GM19467 (cell line): ENCODE measurements at regions not wholly inside any gene's neighbourhood (a gene's known extent, or its start where the extent isn't known, plus 50 kb on each side); places are given as distances from the start of the nearest gene placed in this dataset.

ENCODE experiments used
- ATAC-seq: cut with Tn5 transposase; IDR thresholded peaks from one replicate; pipeline ENCODE4 v1.9.1; 2021; ENCODE audit warnings: mild to moderate bottlenecking, moderate library complexity; ENCODE audit not compliant: unreplicated experiment

DNA sequence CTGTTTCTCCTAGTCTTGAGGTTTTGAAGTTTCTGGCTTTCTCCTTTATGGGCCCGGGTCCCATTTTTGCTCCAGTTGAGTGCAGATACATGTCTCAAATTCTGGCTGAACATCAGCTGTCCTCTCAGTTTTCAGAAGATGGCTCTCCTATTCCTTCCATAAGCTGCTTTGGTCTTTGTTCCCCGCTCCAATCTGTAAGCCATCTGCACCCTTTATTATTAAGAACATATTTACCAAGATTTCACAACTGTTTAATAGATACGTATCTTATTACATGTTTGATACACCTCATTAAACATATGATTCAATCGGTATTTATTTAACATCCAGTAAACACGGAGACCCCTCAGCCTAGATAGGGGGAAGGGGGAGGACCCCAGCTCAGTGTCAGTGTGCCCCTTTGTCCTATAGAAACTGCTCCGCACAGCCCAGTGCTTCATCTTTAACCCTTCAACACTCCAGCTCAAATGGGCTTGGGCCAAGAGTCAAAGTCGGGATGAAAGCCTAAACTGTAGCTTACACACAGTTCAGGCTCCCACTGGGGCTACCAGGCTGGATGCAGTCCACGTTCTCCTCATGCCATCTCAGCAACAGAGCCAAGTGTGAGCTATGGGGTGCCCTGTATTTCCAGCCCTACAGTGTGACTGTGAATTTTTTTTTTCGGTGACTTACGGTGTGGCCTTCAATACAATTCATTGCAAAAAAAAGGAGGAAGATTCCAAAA lies 166.0 kb upstream of the ZFHX3 start:
- ATAC-seq, result no peak

DNA sequence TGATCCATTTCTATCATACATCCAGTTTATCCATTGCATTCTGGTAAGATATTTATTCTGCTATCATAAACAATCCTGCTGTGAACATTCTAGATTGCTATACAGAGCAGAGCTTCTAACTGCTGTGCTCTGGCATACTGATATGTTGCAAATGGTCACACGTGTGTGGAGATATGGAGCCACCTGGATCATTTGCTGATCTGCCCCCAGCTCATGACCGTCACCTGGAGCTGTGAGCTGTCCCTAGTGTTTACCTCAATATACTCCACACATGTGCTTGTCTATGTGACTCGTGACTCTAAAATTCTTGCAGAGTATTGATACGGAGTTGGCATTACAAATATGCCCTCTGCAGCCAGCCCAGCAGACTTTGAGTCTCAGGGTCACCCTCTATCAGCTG lies 164.5 kb upstream of the ZFHX3 start:
- no peak for ATAC-seq

DNA sequence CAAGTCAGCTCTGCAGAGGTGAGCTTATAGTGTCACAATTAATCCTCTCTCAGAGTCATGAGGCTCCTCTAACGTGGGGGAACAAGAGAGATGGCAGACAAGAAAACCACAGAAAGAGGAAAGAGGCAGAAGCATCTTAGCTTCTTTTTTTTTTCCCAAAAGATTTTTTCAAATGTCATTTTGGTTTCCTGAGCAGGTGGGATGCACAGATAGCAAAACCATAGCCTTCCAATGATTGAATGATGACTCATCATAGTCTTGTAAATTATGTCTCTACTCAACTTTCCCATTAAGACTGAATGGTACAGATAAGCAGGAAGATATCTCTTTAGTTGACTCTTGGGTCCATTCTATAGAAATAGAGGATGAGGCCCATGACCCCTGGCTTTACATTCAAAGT lies 162.8 kb upstream of the ZFHX3 start:
- ATAC-seq, result no peak

DNA sequence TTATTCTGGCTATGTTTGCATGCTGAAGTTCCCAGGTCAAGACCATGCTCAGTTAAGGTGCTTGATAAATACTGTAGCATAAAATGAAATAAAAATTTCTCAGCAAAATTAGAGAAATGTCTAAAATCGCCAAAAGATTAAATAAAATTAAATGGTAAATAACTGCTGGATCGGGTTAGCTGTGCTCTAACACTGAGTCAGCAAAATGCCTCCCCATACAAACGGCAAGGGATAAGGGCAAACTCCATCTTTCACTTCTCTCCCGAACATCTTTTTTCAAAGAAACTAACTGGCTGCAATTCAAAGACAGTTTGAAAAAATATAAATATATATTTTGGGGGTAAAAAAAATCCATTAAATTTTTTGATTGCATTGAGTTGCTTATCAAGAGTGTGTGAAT lies 162.2 kb upstream of the ZFHX3 start:
- ATAC-seq, result no peak

DNA sequence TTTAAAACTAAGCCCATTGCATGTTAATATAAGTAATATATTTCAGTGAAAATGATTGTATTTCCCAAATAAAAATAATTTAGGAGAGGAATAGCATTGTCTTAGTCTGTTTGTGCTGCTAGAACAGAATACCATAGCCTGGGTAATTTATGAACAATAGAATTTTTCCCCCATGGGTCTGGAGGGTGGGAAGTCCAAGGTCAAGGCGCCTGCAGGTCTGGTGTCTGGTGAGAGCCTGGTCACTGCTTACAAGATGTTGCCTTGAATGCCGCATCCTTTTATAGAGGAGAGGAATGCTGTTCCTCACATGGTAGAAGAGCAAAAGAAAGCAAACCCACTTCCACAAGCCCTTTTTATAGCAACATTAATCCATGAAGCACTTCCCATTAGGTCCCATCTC lies 161.3 kb upstream of the ZFHX3 start:
- no peak for ATAC-seq

DNA sequence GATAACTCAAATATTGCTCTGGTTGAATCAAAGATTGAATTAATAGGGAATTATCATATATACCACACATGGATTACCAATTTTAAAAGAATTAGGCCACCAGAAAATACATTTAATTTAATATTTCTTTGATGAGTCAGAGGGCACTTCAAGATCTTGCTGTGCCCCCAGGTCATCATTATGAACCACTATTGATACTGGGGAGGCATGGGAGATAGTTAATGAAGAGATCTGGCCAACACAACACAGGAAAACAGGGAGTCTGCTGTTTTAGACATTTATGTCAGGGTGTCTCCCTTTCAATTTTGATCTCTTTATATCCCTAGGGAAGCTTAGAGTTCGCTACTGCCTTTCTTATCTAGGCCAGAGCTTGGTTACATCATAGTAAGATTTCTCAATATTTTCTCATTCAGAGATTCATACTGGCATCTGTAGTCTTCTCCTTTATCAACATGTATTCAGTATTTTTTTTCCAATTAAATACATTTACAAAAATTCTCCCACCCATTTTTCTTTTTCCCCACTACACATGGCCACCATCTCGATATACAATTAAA lies 158.3 kb upstream of the ZFHX3 start:
- ATAC-seq, result no peak

DNA sequence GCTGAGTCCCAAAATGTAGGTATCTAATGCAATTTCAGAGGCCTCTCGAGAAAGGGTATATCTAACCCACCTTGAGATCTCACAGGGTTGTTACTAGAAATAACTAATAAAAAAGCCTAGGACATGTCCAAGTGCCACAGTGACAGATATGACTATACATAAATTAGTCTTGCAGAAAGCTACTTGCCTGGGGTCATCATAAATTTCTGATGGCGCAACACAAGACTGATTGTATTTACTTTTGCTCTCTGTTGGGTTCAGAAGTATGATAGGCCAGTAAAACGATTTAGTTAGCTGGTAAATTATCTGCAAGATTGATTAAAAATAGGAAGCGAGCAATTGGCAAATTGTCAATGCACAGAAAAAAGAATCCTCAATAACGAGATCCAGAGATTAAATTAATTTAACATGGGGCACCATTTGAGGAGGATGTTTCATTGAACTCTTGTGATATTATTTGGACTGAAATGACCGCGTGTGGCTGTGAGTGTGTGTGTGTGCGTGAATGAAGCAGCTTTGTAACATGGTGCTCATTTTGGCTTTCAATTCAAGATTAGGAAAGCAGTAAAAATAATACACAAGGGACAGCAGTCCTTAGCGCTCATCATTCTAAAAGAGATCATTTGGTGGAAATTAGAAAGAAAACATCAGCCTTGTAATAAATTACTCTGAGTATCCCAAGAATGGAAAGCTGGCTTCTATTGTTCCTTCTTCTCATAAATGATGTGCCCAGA lies 157.4 kb upstream of the ZFHX3 start:
- no peak for ATAC-seq

DNA sequence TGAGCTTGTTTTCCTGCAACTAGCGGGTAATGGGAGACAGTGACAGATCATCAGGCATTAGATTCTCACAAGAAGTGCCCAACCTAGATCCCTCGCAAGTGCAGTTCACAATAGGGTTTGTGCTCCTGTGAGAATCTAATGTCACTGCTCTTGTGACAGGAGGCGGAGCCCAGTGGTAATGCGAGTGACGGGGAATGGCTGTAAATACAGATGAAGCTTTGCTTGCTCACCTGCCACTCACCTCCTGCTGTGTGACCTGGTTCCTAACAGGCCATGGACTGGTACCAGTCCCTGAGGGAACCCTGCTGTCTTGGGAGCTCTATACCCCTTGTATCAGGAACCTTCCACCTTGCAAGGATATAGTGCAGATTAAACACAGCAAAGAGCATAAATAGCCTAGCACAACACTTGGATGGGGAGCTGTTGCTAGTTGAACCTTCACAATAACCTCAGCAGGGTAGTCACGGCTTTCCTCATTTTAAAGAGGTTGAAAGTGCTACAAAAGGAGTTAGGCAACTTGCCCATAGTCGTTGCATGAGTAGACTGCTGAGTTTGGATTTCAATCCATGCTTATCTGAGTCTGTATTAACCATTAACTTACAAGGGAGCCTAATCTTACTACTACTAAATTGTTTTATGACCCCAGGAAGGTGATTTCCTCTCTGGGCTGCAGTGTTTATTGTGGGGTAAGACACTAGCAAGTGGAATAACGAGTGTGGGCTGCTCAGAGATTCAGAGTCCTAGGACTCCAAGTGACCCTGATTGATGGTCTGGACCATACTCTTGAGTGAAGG lies 156.6 kb upstream of the ZFHX3 start:
- no peak for ATAC-seq

DNA sequence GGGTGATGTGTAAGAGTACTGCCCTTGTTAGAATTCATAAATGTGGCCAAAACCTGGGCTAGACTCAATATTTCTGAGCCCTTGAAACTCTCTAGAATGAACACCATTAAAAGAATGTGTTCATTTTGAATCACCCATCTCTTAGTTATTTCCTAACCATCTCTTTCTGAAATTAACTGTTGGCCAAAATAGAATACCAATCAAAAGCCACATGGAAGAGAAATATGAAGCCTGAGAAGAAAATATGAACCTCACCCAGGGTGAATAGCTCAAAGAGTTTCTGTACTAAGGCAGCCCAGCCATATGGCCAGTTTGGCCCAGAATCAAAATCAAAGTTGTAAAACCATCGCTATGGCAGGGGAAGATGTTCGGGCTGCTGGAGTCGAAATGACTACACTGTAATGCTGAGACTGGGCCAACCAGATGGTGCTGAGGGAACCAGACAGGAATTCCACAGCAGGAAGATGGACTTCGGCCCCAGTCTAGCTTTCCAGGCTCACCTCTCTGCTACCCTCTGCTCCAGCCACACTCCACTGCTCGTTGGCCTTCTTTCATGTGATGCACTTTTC lies 154.3 kb upstream of the ZFHX3 start:
- ATAC-seq, result no peak

DNA sequence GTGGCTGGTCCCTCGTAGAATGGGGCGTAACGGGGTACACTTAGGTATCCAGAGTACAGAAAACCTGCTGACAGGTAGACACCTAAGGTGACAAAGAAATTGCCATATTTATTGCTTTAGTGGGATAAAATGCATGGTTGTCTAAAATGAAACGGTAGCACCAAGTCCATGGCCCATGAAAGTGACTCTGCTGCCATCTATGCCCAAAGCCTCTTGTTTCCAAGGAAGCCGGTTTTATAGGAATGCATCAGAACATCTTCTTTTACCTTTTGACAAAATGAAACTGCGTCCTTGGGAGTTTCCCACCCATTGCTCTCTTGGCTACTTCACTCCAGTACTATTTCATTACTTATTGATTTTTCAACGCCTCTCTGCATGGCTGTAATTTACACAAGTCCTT lies 151.3 kb upstream of the ZFHX3 start:
- no peak for ATAC-seq

DNA sequence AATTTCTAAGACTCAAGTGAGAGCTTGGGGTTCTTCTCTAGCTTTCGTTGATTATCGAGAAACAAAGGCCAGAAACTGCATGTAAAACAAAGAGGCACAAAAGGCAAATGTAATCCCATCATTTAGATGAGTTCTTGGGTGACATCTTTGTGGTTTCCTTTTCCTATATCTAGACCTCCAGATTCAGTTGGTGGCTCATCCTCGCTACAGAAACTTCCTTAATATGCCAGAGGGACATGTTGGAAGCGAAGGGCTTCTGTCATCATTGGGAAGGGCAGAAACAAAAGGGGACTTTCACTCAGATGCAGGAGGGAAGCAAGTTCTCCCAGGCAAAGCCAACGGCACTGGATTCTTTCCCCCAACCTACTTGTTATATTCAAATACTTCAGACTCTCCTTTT lies 150.6 kb upstream of the ZFHX3 start:
- ATAC-seq, result no peak

DNA sequence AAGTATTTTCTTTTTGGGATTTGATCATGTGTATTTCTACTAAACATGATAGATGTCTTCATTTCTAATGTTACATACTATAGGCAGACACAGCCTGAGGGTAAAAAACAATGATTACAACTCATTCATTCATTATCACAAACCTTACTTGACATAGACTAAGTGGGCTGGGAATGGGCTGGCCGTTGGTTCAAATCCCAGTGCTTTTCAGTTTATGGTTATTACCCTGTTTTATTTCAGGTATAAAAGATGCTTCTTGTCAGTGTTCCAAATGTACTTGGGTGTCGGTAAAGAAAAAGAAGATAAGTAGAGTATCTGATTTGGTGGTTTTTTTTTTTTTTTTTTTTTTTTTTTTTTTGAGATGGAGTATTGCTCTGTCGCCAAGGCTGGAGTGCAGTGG lies 149.7 kb upstream of the ZFHX3 start:
- no peak for ATAC-seq

DNA sequence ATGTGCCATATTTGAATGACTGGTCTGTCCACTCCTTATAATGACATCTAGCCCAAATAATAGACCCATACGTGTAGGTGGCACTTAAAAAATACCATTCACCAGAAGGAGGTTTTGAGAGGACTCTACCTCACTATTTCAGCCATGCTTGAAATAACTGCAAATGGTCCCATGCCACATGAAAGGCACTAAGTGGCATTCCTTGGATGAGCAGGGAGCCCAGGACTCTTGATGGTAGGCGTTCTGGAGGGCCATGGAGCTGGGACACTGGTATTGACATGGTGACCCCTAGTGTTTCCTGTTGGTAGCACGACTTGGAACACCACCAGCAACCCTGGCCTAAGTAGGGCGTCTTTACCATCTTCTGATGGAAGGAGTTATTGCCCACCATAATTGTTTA lies 148.7 kb upstream of the ZFHX3 start:
- ATAC-seq, result no peak

DNA sequence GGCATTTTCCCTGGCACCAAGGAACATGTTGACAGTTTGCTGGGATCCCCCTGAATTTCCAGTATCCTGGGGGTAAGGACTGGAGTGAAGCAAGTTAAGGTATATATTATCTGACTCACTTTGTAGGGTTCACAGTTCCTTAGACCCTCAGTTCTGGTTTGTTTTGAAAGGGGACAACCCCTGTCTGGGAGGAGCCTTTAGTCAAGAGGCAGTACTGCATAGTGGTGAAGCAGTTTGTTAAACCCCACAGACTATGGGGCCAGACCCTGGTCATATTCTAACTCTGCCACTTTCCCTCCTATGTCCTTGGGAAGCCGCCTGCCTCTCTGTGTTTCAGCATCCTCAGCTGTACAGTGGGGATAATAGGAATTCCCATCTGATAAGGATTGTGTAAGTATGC lies 145.5 kb upstream of the ZFHX3 start:
- ATAC-seq, result no peak

DNA sequence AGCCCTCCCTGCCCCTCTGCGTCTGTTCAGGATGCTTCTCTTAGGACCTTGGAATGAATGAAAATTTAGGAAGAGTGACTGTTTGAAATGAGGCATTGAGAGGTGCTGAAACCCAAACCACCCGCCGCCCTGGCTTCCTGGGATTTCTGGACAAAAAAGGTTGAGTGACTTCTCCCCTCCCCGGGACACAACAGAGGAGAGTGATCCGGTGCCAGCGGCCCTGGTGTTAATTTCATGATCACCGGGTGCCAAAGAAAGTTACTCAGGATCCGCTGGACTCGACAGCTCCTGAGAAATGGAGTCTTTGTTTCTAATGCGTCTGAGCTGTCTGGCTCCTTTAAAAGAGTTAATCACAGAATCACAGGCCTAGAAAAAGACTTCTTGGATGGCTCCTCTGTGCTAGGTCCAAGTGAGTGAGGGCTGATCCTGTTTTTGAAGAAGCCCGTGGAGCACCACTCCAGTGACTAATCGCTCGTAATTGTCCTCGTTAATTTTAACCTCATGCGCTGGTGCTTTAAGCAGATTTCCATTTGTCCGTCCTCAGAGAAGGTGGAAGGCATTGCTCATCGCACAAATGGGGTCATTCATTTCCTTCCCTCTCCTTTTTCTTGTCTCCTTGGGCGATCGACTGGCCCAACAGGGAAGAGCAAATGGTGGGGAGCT lies 144.4 kb upstream of the ZFHX3 start:
- no peak for ATAC-seq

DNA sequence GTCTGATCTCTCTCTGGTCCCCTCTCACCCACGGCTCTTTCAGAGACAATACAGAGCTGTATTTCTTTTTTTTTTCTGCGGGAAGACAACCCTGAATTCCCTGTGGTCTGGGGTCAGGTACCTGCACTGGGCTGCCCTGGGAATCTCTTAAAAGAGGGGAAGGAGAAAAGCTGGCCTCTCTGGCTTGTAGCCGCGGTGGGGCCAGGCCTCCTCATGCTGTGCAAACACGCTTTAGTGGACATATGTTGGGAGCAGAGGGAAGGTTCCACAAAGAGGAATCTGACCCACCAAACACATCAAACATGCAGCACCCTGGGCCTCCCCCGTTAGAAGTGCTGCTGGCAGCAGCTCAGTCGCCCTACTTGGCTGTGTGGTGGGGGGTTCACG lies 143.7 kb upstream of the ZFHX3 start:
- ATAC-seq, result no peak

DNA sequence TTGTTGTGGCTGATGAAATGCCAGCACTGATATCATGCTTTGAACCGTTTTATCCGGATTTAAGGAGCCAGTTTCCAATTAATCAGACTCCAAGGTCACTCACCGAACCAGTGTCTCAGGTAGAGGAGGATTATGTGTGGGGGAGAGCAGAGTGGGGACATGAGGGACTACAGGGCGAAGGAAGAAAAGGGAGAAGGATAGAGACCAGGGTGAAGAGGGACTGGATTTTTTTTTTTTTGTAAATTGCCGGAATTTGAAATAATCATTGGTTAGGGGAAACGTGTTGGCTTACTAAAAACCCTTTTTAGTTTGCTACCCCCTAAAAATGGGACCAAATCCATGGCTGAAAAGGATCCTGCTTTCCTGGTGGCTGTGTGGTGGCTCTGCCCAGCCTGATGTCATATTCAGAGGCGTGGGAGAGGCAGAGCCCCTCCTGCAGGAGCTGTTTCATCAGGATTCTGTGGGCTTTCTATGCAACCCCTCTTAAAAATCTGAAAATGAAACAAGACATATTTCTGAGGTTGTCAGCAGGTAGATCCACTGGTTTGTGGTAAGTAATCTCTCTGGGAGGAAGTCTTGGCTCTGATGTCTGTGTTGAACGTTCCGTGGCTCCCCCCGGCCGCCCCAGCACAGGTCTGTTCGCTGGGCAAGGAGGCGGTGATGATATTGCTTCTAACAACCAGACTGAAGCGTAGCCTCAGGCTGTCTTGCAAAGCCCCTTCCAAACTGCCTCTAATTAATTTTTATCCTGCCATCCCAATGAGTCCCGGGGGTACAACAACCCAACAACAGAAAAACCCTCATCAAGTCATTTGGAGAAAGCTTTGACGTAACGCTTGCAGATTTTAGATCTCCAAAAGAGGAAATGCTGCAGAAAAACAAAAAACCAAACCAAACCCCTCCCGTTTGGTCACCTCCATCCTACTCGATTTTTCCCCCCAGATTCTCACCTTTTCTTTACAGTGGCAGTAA lies 143.0 kb upstream of the ZFHX3 start:
- ATAC-seq, result no peak

DNA sequence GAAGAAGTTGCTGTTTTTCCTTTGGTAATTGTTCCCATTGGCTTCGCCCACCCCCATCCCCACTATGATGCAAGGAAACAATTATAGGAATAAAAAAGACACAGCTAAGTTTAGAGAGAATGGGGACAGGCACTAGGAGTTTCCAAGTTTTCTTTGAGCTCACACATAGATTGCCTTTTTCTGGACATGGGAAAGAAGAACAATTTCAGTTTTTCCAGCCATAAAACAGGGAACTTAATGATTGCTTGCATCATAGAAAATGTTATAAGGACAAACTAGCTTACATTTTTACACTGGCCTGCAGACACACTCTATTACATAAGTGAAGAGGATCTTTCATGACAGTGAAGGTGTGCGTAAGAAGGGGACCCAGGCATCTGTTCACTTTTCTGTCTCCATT lies 142.3 kb upstream of the ZFHX3 start:
- ATAC-seq, result no peak

DNA sequence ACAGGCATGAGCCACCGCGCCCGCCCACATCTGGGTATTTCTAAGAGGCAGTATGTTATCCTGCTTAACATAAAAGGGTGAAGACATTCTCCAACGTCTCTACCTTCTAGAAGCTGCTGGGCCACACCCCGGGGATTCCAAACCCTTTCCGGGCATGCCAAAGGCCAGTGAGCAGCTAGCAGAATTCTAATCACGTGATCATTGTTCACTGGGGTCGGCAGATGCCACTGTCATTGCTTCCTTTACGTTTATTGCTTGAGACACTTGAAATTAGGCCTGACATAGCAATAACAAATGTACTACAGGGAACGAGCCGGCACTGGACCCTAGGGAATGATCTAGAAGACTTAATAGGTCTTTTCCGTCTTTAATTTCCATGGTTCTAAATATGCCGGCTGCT lies 141.2 kb upstream of the ZFHX3 start:
- ATAC-seq, result no peak
